Mesenteric fat pad (tissue), 1 donor: ENCODE measurements at regions not wholly inside any gene's neighbourhood (a gene's known extent, or its start where the extent isn't known, plus 50 kb on each side); places are given as distances from the start of the nearest gene placed in this dataset.

Source experiments
- DNase-seq: peaks from one replicate; pipeline ENCODE4 v3.0.0-alpha.2; 2020; ENCODE audit warnings: low spot score
- donor health status: DM: yes; HTN: yes; CAD: no.

GRCh38 chr17:79184219-79184618 lies 109.6 kb downstream of the ENGASE start:
- no peak for DNase-seq

GRCh38 chr17:79183293-79184158 lies 108.9 kb downstream of the ENGASE start:
- DNase-seq, result no peak

GRCh38 chr17:79183043-79183292 lies 108.3 kb downstream of the ENGASE start:
- DNase-seq, result no peak

- DNase-seq, result no peak
Observed at GRCh38 chr17:79182176-79183042, 107.8 kb downstream of the ENGASE start.

- DNase-seq, result no peak
Observed at GRCh38 chr17:79180358-79181005, 105.9 kb downstream of the ENGASE start.

GRCh38 chr17:79179334-79179733 lies 104.7 kb downstream of the ENGASE start:
- no peak for DNase-seq

- no peak for DNase-seq
Observed at GRCh38 chr17:79177877-79178276, 103.3 kb downstream of the ENGASE start.

GRCh38 chr17:79176792-79177601 lies 102.4 kb downstream of the ENGASE start:
- no peak for DNase-seq

- DNase-seq, result no peak
Observed at GRCh38 chr17:79174905-79175856, 100.6 kb downstream of the ENGASE start.

- no peak for DNase-seq
Observed at GRCh38 chr17:79174193-79174765, 99.7 kb downstream of the ENGASE start.

GRCh38 chr17:79171188-79171587 lies 96.6 kb downstream of the ENGASE start:
- no peak for DNase-seq

GRCh38 chr17:79169861-79170260 lies 95.2 kb downstream of the ENGASE start:
- no peak for DNase-seq

GRCh38 chr17:79169366-79169765 lies 94.7 kb downstream of the ENGASE start:
- DNase-seq, result no peak

GRCh38 chr17:79168486-79169055 lies 93.9 kb downstream of the ENGASE start:
- DNase-seq, result no peak

GRCh38 chr17:79167486-79167885 lies 92.9 kb downstream of the ENGASE start:
- no peak for DNase-seq

GRCh38 chr17:79165756-79166473 lies 91.3 kb downstream of the ENGASE start:
- DNase-seq, result no peak

- DNase-seq, result no peak
Observed at GRCh38 chr17:79164913-79165695, 90.5 kb downstream of the ENGASE start.

- DNase-seq, result no peak
Observed at GRCh38 chr17:79164408-79164807, 89.8 kb downstream of the ENGASE start.
